HG02610 (cell line): ENCODE measurements at regions not wholly inside any gene's neighbourhood (a gene's known extent, or its start where the extent isn't known, plus 50 kb on each side); places are given as distances from the start of the nearest gene placed in this dataset.

ENCODE experiments used
- ATAC-seq: cut with Tn5 transposase; IDR thresholded peaks from one replicate; pipeline ENCODE4 v1.9.1; 2021; ENCODE audit warnings: mild to moderate bottlenecking, moderate library complexity; ENCODE audit not compliant: unreplicated experiment

DNA sequence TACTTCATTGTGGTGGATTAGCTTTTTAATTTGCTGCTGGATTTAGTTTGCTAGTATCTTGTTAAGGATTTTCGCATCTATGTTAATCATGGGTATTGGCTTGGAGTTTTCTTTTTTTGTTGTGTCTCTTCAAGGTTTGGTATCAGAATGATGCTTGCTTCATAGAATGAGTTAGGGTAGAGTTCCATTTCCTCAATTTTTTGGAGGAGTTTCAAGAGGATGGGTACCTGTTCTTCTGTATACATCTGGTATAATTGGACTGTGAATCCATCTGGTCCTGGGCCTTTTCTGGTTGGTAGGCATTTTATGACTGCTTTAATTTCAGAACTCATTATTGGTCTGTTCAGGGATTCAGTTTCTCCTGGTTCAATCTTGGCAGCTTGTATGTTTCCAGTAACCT lies 335.6 kb downstream of the EDEM1 start:
- ATAC-seq, result no peak

DNA sequence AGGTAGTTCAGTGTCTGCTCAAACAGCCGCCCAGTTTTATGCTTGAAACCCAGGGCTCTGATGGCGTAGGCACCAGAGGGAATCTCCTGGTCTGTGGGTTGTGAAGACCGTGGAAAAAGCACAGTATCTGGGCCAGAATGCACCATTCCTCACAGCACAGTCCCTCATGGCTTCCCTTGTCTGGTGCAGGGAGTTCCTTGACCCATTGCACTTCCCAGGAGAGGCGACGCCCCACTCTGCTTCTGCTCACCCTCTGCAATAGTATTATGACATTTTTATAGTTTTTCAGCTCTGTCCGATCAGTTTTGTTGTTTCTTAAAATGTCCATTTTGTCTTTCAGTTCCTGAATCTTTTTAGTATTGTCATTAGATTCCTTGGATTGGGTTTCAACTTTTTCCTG lies 343.5 kb downstream of the EDEM1 start:
- ATAC-seq, result no peak

DNA sequence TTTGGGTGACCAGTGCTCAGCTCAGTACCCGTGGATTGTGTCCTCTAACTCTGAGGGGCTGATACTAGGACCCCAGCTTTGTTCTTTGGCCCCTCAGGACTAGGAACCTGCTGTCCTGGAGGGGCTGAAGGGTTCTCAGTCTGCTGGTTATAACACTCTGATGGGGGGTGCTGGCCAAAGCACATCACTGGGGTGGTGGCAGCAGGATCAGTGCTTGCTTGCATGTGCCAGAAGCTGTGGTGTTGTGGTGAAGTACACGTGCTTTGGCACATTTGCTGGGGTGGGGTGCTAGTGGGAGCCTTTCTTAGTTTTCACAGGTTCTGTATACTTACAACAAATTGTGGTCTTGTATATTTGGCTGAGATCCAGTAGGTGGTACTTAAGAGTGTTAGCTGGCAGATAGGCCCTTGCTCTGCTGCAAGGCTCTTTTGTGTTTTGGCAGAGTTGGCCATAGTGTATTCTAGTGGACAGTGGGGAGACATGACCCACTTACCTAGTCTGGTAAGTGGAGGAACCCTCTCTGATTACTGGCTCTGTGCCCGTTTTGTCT lies 344.3 kb downstream of the EDEM1 start:
- ATAC-seq, result no peak

DNA sequence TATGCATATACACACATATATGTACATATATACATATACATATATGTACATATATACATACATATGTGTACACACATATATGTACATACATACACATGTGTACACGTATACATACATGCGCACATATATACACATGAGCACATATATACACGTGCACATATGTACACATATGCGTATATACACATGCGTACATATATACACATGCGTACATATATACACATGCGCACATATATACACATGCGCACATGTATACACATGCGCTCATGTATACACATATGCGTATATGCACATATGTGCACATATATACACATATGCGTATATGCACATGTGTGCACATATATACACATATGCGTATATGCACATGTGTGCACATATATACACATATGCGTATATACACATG lies 353.0 kb downstream of the EDEM1 start:
- ATAC-seq, result no peak

DNA sequence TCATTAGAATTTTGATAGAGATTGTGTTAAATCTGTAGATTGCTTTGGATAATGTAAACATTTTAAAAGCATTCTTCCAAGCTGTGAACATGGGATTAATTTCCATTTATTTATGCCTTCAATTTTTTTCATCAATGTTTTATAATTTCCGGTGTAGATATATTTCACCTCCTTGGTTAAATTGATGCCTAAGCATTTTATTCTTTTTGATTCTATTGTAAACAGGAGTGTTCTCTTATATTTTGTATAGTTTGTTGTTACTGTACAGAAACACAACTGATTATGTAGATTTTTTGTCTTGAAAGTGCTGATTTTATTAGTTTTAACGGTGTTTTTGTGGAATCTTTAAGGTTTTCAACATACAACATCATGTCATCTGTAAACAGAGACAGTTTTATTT lies 355.0 kb downstream of the EDEM1 start:
- no peak for ATAC-seq

DNA sequence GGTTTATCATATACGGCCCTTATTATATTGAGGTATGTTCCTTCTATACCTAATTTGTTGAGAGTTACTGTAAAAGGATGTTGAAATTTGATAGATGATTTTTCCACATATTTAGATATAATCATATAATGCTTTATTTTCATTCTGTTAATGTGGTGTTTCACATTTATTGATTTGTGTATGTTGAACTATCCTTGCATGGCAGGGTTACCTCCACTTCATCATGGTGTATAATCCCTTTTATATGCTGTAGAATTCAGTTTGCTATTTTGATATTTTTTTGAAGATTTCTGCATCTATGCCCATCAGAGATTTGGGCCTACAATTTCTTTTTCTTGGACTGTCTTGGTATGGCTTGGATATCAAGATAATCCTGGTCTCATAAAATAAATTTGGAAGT lies 355.5 kb downstream of the EDEM1 start:
- no peak for ATAC-seq

DNA sequence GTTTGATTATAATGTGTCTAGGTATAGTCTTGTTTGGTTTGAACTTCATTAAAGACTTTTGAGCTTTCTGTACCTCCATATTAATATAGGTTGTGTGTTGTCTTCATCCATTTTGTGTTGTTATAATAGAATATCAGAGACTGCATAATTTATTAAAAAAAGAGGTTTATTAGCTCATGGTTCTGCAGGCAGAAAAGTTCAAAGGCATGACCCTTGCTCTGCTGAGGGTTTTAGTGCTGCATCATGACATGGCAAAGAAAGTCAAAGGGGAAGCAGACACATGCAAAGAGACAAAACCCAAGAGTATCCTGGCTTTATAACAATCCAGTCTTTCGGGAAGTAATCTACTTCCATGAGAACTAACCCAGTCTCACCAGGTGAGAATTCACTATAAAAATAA lies 358.2 kb downstream of the EDEM1 start:
- ATAC-seq, result no peak

DNA sequence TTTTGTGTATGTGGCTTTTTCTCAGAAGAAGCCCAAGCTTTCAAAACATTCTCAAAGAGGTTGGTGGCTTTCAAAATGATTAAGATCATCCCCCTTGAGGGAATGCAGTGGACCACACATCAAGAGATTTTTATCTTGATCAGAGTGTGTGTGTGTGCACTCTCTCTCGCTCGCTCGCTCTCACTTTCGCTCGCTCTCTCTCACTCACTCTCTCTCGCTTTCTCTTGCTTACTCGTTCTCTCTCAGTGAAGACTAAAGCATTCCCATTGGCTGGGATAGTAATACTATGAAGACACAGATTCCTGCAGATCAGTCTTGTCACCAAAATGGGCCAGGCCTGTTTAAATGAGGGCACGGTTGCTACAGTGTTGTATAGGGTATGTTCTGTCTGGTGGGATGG lies 365.7 kb downstream of the EDEM1 start:
- ATAC-seq, result no peak

DNA sequence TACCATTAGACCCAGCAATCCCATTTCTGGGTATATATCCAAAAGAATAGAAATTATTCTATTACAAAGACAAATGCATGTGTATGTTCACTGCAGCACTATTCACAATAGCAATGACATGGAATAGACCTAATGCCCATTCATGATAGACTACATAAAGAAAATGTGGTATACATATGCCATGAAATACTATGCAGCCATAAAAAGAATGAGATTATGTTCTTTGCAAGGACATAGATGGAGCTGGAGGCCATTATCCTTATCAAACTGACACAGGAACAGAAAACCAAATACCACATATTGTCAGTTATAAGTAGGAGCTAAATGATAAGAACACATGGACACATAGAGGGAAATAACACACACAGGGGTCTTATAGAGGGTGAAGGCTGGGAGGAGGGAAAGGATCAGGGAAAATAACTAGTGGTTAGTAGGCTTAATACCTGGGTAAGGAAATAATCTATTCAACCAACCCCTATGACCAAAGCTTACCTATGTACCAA lies 366.8 kb downstream of the EDEM1 start:
- ATAC-seq, result no peak

DNA sequence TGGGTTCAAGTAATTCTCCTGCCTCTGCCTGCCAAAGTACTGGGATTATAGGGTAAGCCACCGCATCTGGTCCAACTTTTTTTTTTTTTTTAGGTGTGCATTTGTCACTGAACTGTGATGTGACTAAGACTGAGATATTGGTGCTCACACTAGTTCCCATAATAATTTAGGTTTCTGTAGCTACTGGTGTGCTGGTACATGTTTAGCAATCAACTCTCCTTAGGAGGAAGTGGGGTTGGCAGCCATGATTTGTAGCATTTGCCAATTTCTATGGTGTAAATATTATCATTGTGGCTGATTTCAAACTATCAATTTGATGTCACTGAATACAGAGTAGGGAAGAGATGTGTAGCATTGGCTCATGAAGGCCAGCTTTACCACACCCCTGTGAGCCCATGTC lies 372.7 kb downstream of the EDEM1 start:
- no peak for ATAC-seq

DNA sequence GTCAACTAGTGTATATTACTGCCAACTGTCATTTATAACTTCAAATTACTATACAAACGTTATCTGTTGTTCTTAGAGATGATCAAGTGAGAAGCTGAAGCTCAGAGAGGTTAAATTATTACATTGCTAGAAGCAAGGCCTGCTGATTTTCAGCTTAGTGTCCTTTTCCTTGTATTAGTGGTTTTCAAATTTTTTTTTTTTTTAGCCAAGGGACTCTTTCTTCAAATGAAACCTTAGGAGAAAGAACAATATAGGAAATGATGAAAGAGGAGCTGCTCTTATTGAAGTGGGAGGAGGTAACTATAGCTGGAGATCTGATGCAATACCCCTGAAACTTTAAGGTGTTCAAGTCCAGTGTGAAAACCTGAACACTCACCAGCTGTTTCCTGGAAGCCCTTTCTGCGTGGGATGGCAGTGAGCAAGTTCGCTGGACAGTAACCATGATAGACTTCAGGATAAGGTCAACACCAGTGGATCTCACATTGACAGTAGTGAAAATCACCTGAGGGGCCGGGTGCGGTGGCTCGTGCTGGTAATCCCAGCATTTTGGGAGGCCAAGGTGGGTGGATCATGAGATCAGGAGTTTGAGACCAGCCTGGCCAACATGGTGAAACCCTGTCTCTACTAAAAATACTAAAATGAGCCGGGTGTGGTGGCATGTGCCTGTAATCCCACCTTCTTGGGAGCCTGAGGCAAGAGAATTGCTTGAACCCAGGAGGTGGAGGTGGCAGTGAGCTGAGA lies 376.2 kb downstream of the EDEM1 start:
- ATAC-seq, result no peak

DNA sequence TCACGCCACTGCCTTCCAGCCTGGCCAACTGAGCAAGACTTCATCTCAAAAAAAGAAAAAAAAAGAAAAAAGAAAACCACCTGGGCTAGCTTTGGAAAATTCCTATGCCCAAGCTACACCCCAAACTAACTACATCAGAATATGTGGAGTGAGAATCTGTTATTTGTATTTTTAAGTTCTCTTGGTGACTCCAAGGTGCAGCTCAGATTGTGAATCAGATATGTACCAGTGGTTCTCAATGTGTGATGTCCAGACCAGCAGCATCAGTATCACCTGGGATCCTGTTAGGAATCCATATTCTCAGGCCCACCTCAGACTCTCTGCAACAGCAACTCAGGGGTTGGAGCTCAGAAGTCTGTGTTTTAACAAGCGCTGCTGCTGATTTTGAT lies 376.8 kb downstream of the EDEM1 start:
- no peak for ATAC-seq

DNA sequence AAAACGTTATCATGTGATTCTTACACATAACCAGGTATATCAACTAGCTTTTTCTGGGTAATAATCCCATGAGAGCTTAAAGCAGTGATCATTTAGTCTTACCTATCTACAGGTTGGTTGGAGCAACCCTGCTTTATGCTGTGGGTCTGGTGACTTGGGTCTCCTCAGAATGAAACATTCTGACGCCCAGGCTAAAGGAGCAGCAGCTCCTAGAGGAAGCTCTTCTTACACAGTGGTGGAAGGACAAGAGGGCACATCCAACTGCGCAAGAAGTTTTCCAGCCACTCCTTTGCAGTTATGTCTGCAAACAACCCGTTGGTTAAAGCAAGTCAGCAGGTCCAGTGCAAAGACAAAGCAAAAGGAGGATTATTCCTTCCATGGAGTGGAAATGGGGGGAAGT lies 377.5 kb downstream of the EDEM1 start:
- ATAC-seq, result peak; percentile 38

DNA sequence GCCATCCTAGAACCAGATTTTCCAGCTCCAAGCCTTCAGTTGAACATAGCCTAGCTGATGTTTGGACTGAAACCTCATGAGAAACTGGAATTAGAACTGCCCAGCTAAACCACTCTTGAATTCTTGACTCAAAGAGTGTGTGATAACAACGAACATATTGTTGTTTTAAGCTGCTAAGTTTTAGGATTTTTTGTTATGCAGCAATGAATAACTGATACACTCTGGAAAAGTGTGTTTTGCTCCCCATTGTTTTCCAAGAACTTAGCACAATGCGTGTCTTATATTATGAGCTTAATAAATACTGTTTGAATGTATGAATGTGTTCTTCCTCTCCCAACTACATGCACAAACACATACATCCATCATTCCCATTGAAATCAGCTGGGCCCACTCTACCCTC lies 379.6 kb downstream of the EDEM1 start:
- ATAC-seq, result no peak

DNA sequence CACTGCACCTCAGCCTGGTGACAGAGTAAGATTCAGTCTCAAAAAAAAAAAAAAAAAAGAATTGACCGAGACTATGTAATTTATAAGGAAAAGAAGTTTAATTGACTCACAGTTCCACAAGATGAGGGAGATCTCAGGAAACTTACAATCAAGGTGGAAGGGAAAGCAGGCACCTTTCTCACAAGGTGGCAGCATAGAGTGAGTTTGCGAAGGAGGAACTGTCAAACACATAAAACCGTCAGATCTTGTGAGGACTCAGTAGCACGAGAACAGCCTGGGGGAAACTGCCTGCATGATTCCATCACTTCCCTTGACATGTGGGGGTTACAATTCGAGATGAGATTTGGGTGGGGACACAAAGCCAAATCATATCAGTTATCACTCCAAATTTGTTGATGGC lies 380.9 kb downstream of the EDEM1 start:
- no peak for ATAC-seq

DNA sequence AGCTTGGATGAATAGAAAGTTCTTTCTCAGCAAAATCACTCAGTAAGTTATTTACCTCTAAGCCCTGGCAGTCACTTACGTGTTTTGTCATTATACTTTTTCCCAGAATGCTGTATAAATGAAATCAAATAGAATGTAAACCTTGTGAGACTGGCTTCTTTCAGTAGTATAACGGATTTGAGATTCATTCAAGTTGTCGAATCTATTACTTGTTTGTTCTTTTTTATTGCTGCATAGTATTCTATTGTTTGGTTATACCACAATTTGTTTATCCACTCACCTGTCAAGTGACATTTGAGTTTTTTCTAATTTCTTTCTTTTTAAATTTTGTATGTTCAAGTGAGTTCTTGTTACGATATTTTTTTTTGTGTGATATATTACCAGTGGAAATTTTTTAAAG lies 381.6 kb downstream of the EDEM1 start:
- ATAC-seq, result no peak

DNA sequence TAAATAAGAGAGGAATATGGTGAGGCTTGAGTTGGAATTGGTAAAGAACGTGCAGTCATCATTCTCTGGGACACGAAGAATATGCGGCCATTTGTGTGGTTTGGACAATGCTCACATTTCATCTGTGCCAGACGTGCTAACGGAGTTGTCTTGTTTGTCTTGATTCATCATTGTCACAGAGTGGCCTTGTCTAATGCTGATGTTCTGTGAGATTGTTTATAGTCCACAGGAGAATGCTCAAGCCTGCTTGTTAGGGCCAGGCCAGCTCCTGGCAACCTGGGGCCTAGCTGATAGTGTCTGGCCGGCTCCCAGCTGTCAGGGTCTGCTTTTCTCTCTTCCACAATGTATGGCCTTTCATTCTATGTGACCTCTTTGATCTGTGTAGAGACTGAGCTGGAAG lies 384.7 kb downstream of the EDEM1 start:
- ATAC-seq, result no peak

DNA sequence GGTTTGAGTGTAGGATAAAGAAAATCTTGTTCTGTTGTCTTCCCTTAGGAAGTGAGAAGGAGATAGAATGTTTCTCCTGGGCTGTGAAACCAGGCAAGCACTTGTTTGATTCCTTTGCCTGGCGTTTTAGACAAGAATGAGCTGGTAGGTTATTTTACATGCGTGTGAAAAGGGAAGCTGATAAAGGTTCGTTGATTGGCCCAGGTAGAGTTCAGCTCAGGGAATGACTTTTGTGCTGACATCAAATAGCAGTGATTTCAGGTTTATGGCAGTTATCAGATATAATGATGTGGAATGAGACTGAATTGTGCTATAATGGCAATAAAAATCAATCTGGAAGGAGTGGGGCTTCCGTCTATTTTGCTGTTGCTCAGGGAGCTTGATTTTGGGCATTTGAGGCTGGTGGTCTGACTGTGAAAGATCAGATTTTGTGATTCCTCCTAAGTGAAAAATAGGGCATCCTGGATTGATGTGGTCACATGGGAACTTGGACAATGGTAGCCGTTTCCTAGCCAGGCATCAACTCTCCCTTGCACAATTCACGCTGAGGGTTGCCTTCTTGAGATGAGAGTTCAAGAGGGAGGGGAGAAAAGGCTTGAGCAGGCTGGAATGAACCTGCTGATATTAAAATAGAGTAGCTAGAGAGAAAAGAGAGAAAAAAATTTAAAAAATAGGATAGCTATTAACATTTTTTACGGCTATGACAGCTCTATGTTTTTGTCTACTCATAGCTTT lies 388.9 kb downstream of the EDEM1 start:
- no peak for ATAC-seq

DNA sequence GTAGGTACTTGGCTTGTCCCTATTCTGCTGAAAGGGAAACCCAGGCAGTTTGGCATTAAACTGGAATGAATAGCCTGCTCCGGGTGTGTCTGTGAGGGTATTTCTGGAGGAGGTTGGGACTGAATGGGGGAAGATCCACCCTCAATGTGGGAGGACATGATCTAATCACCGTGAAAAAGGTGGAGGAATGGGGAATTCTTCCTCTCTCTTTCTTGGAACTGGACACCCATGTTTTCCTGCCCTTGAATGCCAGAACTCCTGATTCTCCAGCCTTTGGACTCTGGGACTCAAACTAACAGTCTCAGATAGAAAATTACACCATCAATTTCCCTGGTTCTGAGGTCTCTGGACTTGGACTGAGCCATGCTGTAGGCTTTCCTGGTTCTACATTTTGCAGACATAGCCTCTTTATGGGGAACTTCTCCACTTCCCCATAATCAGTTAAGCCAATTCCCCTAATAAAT lies 391.7 kb downstream of the EDEM1 start:
- no peak for ATAC-seq

DNA sequence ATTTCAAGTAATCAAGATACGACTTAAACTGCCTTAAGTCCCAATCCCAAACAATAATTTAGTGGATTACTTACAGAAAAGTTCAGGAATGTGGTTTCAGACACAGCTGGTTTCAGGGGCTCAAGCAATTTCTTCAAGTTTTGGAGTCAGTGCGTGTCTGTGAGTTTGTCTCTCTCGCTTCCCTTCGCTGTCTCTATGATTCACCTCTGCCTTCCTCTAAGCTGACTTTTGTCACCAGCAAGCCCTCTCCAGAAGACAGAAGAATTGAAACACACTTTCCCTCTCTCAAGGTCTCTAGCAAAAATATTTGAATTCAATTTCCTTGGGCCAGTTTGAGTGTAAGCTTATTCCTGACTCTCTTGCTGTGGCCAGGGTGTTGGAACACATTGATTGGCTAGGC lies 392.4 kb downstream of the EDEM1 start:
- no peak for ATAC-seq

DNA sequence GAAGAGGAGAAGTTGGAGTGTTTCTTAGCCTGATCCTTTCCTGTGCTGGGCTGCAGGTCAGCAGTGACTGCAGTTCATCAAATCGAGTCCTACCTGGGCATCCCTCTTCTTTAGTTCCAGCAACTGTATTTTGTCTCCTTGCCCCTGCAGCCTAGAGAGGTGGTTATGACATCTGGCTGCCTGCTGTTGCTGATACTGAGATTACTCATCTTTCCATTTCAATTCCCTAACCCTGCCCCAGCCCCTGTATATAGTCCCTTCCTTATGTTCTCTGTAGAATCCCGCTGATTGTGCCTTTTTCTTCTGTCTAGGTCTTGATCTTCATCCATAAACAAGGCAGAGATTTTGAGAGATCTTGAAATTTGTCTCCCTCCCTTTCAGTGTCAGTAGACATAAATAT lies 393.3 kb downstream of the EDEM1 start:
- no peak for ATAC-seq

DNA sequence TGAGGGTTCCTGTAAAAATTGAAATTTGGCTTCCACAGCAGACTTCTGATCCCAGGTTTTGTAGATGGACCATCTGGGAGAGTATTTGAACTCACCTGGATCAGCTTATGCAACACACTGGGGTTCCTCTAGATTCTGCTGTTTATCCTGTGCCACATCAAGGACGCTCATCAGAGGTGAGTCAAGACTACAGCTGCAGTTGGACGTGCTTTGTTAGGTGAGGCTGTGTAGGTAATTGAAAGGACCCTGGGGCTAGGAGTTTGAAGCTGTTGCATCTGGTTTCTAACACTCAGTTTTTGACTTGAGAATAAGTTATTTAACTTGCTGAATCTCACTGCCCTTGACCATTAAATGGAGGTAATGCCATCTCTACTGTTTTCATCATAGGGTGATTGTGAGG lies 394.2 kb downstream of the EDEM1 start:
- no peak for ATAC-seq
